ENCODE measurements at regions not wholly inside any gene's neighbourhood (a gene's known extent, or its start where the extent isn't known, plus 50 kb on each side); places are given as distances from the start of the nearest gene placed in this dataset.

- no peak for TF ChIP-seq POLR2A (IDR thresholded peaks at IDR 0.05)
- TF ChIP-seq CTCF (IDR thresholded peaks at IDR 0.05), result no peak
These were observed 104.3 kb upstream of the RANBP3L start for GRCh38 chr5:36406023-36406422.

Data from thyroid gland (tissue), 4 donors.